DMS114 treated with DMSO at 0.1 percent for 48 hours (cell line): ENCODE measurements at regions not wholly inside any gene's neighbourhood (a gene's known extent, or its start where the extent isn't known, plus 50 kb on each side); places are given as distances from the start of the nearest gene placed in this dataset.
"Not testable (repeated sequence)": the region's sequence is repeated elsewhere in the genome, so short reads cannot be mapped to it uniquely, and the experiment has no call there.

Experiments used
- DNase-seq: peaks from one replicate; lab custom pipeline; 2025; ENCODE audit not compliant: unreplicated experiment; lab: John Stamatoyannopoulos, UW

GRCh38 chr5:44051591-44051990 is 337.6 kb downstream of the FGF10 start:
- peak; percentile 69 for DNase-seq

- DNase-seq: no peak
Observed at GRCh38 chr5:44048276-44048984, 340.8 kb downstream of the FGF10 start.

- no peak for DNase-seq
Observed at GRCh38 chr5:44046619-44047364, 342.4 kb downstream of the FGF10 start.

GRCh38 chr5:44044549-44044948 is 344.7 kb downstream of the FGF10 start:
- DNase-seq: not testable (repeated sequence)

- DNase-seq: no peak
Observed at GRCh38 chr5:44028226-44028625, 361.0 kb downstream of the FGF10 start.

GRCh38 chr5:44022622-44023021 is 366.6 kb downstream of the FGF10 start:
- DNase-seq: no peak

- no peak for DNase-seq
Observed at GRCh38 chr5:44011518-44011917, 377.7 kb downstream of the FGF10 start.

- no peak for DNase-seq
Observed at GRCh38 chr5:44002381-44002901, 386.8 kb downstream of the FGF10 start.

GRCh38 chr5:44001675-44002380 is 387.4 kb downstream of the FGF10 start:
- no peak for DNase-seq

GRCh38 chr5:44001236-44001635 is 388.0 kb downstream of the FGF10 start:
- no peak for DNase-seq

- no peak for DNase-seq
Observed at GRCh38 chr5:43997647-43998272, 391.5 kb downstream of the FGF10 start.

- DNase-seq: no peak
Observed at GRCh38 chr5:43996221-43996620, 393.0 kb downstream of the FGF10 start.

- DNase-seq: no peak
Observed at GRCh38 chr5:43994352-43994708, 391.4 kb downstream of the NNT start.

- no peak for DNase-seq
Observed at GRCh38 chr5:43993634-43994351, 390.8 kb downstream of the NNT start.

GRCh38 chr5:43985411-43985810 is 382.4 kb downstream of the NNT start:
- DNase-seq: no peak

- no peak for DNase-seq
Observed at GRCh38 chr5:43981556-43981955, 378.6 kb downstream of the NNT start.

GRCh38 chr5:43973908-43974307 is 370.9 kb downstream of the NNT start:
- DNase-seq: no peak

GRCh38 chr5:43973318-43973717 is 370.3 kb downstream of the NNT start:
- DNase-seq: no peak

- no peak for DNase-seq
Observed at GRCh38 chr5:43967165-43967564, 364.2 kb downstream of the NNT start.

- DNase-seq: no peak
Observed at GRCh38 chr5:43959144-43959543, 356.2 kb downstream of the NNT start.

- no peak for DNase-seq
Observed at GRCh38 chr5:43947935-43948334, 345.0 kb downstream of the NNT start.
